Ascending aorta (tissue), 2 donors: ENCODE measurements at regions not wholly inside any gene's neighbourhood (a gene's known extent, or its start where the extent isn't known, plus 50 kb on each side); places are given as distances from the start of the nearest gene placed in this dataset.
"Not testable (repeated sequence)": the region's sequence is repeated elsewhere in the genome, so short reads cannot be mapped to it uniquely, and the experiment has no call there.

Experiments
- DNase-seq, 2 donors: peaks; one replicate each; pipeline ENCODE4 v3.0.0-alpha.2; 2019; ENCODE audit warnings: low spot score in 2 of 2
- H3K27ac ChIP-seq, 2 donors: fragments of 200-600 bp; sonication (generic); one replicate each; pipeline ENCODE4 v1.5.1; 2016 to 2017; ENCODE audit warnings: mild to moderate bottlenecking in 1 of 2
- H3K27me3 ChIP-seq: fragments of 200-600 bp; sonication (generic); one replicate; pipeline ENCODE4 v1.5.1; 2017
- H3K36me3 ChIP-seq, 2 donors: fragments of 200-600 bp; sonication (generic); one replicate each; pipeline ENCODE4 v1.5.1; 2016
- H3K4me1 ChIP-seq, 2 donors: fragments of 200-600 bp; sonication (generic); one replicate each; pipeline ENCODE4 v1.5.1; 2016 to 2017; ENCODE audit warnings: mild to moderate bottlenecking in 1 of 2
- H3K4me3 ChIP-seq, 2 donors: fragments of 200-600 bp; sonication (generic); one replicate each; pipeline ENCODE4 v1.5.1; 2016 to 2017; ENCODE audit warnings: mild to moderate bottlenecking in 1 of 2
- H3K9me3 ChIP-seq, 2 donors: fragments of 200-600 bp; sonication (generic); one replicate each; pipeline ENCODE4 v1.5.1; 2016
- intact Hi-C: fragments of 100-400 bp; cut with DNase I; formaldehyde crosslinking; loops from one replicate; pipeline ENCODE4 v1.15.1; 2023
- TF ChIP-seq, protein P1 (sequence below), 3 experiments: fragments of 200-600 bp in 2 of 3; fragments of 450-650 bp in 1 of 3; sonication (generic) in 2 of 3; IDR thresholded peaks; one replicate each; pipeline ENCODE4 v1.5.1; 2016 to 2019; ENCODE audit warnings: antibody characterized with exemption in 3 of 3, mild to moderate bottlenecking in 1 of 3, moderate library complexity in 1 of 3

DNA sequence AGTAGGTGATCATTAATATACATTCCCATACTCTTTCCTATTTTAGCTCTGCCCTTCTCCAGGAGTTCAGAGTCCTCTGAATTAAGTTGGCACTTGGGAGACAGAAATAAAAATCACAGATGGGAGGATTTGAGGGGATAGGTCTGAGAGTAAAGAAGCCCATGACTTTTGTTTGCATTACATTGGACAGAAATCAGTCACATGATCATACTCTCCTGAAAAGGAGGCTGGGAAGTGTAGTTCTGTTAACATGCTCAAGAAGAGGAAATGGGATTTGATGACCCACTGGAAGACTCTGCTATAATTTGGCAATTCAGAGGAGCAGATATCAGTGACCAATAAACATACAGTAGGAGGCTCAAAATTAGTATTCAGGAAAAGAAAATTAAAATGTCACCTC is 674.9 kb upstream of the C16orf82 start:
- intact Hi-C loops = no loop called here
- no peak for DNase-seq
- H3K9me3 ChIP-seq = no peaks in the 10 kb centered on the region
- H3K4me3 ChIP-seq = no peak overlapping the region
- H3K27ac ChIP-seq = no peak overlapping the region
- no peaks in the 10 kb centered on the region for H3K36me3 ChIP-seq
- H3K4me1 ChIP-seq = no peaks in the 10 kb centered on the region
- H3K27me3 ChIP-seq = no peaks in the 10 kb centered on the region
- TF ChIP-seq, protein P1, sequence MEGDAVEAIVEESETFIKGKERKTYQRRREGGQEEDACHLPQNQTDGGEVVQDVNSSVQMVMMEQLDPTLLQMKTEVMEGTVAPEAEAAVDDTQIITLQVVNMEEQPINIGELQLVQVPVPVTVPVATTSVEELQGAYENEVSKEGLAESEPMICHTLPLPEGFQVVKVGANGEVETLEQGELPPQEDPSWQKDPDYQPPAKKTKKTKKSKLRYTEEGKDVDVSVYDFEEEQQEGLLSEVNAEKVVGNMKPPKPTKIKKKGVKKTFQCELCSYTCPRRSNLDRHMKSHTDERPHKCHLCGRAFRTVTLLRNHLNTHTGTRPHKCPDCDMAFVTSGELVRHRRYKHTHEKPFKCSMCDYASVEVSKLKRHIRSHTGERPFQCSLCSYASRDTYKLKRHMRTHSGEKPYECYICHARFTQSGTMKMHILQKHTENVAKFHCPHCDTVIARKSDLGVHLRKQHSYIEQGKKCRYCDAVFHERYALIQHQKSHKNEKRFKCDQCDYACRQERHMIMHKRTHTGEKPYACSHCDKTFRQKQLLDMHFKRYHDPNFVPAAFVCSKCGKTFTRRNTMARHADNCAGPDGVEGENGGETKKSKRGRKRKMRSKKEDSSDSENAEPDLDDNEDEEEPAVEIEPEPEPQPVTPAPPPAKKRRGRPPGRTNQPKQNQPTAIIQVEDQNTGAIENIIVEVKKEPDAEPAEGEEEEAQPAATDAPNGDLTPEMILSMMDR (IDR thresholded peaks at IDR 0.05) = no peak

GRCh38 chr16:26394409-26394808 is 672.3 kb upstream of the C16orf82 start:
- no peak overlapping the region for H3K27ac ChIP-seq
- intact Hi-C loops = no loop called here
- H3K4me3 ChIP-seq = no peak overlapping the region
- no peak for DNase-seq
- H3K27me3 ChIP-seq = no peaks in the 10 kb centered on the region
- TF ChIP-seq, protein P1 (IDR thresholded peaks at IDR 0.05) = no peak
- no peaks in the 10 kb centered on the region for H3K4me1 ChIP-seq
- H3K36me3 ChIP-seq = no peaks in the 10 kb centered on the region
- no peaks in the 10 kb centered on the region for H3K9me3 ChIP-seq

DNA sequence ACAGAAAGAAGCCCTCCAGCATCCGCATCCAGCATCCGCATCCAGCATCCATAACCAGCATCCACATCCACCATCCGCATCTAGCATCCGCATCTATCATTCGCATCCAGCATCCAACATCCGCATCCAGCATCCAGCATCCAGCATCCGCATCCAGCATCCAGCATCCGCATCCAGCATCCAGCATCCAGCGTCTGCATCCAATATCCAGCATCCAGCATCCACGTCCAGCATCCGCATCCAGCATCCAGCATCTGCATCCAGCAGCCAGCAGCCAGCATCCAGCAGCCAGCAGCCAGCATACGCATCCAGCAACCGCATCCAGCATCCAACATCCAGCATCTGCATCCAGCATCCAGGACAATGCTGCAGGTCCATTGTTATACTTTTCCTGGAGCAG is 671.0 kb upstream of the C16orf82 start:
- no peak for DNase-seq
- no peaks in the 10 kb centered on the region for H3K36me3 ChIP-seq
- H3K27ac ChIP-seq = no peak overlapping the region
- no peaks in the 10 kb centered on the region for H3K27me3 ChIP-seq
- no peak overlapping the region for H3K4me3 ChIP-seq
- H3K9me3 ChIP-seq = no peaks in the 10 kb centered on the region
- TF ChIP-seq, protein P1 (IDR thresholded peaks at IDR 0.05) = no peak
- intact Hi-C loops = no loop called here
- H3K4me1 ChIP-seq = no peaks in the 10 kb centered on the region

GRCh38 chr16:26396511-26397235 is 670.1 kb upstream of the C16orf82 start:
- Histone ChIP-seq H3K4me1 (no peaks in the 10 kb centered on the region), H3K27ac (no peak overlapping the region), H3K36me3 (no peaks in the 10 kb centered on the region), H3K9me3 (no peaks in the 10 kb centered on the region), H3K27me3 (no peaks in the 10 kb centered on the region), H3K4me3 (no peak overlapping the region)
- TF ChIP-seq, protein P1 (IDR thresholded peaks at IDR 0.05) = no peak
- no peak for DNase-seq
- intact Hi-C loops = no loop called here

DNA sequence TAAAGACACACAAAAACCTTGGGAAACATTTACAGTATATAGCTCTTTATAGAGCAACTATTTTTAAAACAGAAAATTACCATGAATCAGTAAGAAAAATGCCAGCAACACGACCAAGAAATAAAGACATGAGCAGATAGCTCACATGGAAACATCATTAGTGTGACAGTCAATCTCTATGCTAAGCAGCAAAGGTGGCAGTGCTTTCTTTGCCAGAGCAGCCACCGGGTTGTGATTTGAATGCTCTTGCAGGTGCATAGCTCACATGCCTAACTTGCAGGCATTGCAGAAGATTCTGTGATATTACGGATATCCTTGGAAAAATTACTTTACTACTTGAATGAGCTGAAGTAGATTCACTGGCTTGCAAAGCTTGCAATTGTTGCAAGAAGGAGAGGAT is 652.9 kb upstream of the C16orf82 start:
- no peak for DNase-seq
- TF ChIP-seq, protein P1 (IDR thresholded peaks at IDR 0.05) = no peak
- Histone ChIP-seq H3K4me1 (no peaks in the 10 kb centered on the region), H3K27me3 (no peaks in the 10 kb centered on the region), H3K36me3 (no peaks in the 10 kb centered on the region), H3K27ac (no peak overlapping the region), H3K4me3 (no peak overlapping the region), H3K9me3 (no peaks in the 10 kb centered on the region)
- intact Hi-C loops = no loop called here

- DNase-seq, H3K27me3 ChIP-seq, H3K27ac ChIP-seq, H3K4me1 ChIP-seq, intact Hi-C loops, H3K4me3 ChIP-seq, H3K9me3 ChIP-seq, H3K36me3 ChIP-seq: not testable (repeated sequence)
Measured at GRCh38 chr16:26419458-26419857, 647.3 kb upstream of the C16orf82 start.
